ENCODE measurements at regions not wholly inside any gene's neighbourhood (a gene's known extent, or its start where the extent isn't known, plus 50 kb on each side); places are given as distances from the start of the nearest gene placed in this dataset.

GRCh38 chr5:34598177-34598794 is 57.8 kb upstream of the RAI14 start:
- Histone ChIP-seq H3K4me1 (ENCODE audit: control insufficient read depth in 3 of 3, insufficient read depth in 2 of 3, low read depth in 1 of 3, low read length in 2 of 3) (peaks cover 3 to 23% (median 3%) of the 10 kb centered on the region in 3 donors), H3K27ac (ENCODE audit: low read depth in 1 of 3, low read length in 2 of 3) (peak overlapping the region; percentile 18 to 80 (median 65)), H3K9me3 (ENCODE audit: control insufficient read depth in 2 of 2, insufficient read depth in 1 of 2, low read depth in 1 of 2, low read length in 1 of 2) (no peaks in the 10 kb centered on the region), H3K36me3 (ENCODE audit: control insufficient read depth in 3 of 3, insufficient read depth in 2 of 3, low read depth in 1 of 3, low read length in 3 of 3) (no peaks in the 10 kb centered on the region), H3K4me3 (ENCODE audit: low read depth in 1 of 3, low read length in 3 of 3) (no peak overlapping the region), H3K27me3 (ENCODE audit: control insufficient read depth in 3 of 3, insufficient read depth in 3 of 3, low read length in 3 of 3) (no peaks in the 10 kb centered on the region)
- 62 to 82% (median 70%) methylated on average over 5 of the region's 5 CpGs for WGBS, 3 donors
- FAIRE-seq = no peak
- DNase-seq = peak; percentile 21 to 55

- Histone ChIP-seq H3K36me3 (ENCODE audit: control insufficient read depth in 3 of 3, insufficient read depth in 2 of 3, low read depth in 1 of 3, low read length in 3 of 3) (no peaks in the 10 kb centered on the region), H3K4me1 (ENCODE audit: control insufficient read depth in 3 of 3, insufficient read depth in 2 of 3, low read depth in 1 of 3, low read length in 2 of 3) (peaks cover 3 to 23% (median 3%) of the 10 kb centered on the region in 3 donors), H3K27ac (ENCODE audit: low read depth in 1 of 3, low read length in 2 of 3) (peak overlapping the region in 2 of 3 donors; percentile 44 to 80), H3K9me3 (ENCODE audit: control insufficient read depth in 2 of 2, insufficient read depth in 1 of 2, low read depth in 1 of 2, low read length in 1 of 2) (no peaks in the 10 kb centered on the region), H3K27me3 (ENCODE audit: control insufficient read depth in 3 of 3, insufficient read depth in 3 of 3, low read length in 3 of 3) (no peaks in the 10 kb centered on the region), H3K4me3 (ENCODE audit: low read depth in 1 of 3, low read length in 3 of 3) (no peak overlapping the region)
- FAIRE-seq (no peak), DNase-seq (peak; percentile 82 to 97)
- 17 to 53% (median 41%) methylated on average over 4 of the region's 4 CpGs for WGBS, 3 donors
These were observed 56.5 kb upstream of the RAI14 start for GRCh38 chr5:34599471-34600117.

GRCh38 chr5:34600118-34600493 is 56.0 kb upstream of the RAI14 start:
- H3K4me1 ChIP-seq (ENCODE audit: control insufficient read depth in 3 of 3, insufficient read depth in 2 of 3, low read depth in 1 of 3, low read length in 2 of 3) = peaks cover 3 to 23% (median 3%) of the 10 kb centered on the region in 3 donors
- no peaks in the 10 kb centered on the region for H3K9me3 ChIP-seq (ENCODE audit: control insufficient read depth in 2 of 2, insufficient read depth in 1 of 2, low read depth in 1 of 2, low read length in 1 of 2)
- DNase-seq (no peak), FAIRE-seq (no peak)
- 88 to 95% (median 95%) methylated on average over 4 of the region's 4 CpGs for WGBS, 3 donors
- no peak overlapping the region for H3K4me3 ChIP-seq (ENCODE audit: low read depth in 1 of 3, low read length in 3 of 3)
- no peaks in the 10 kb centered on the region for H3K36me3 ChIP-seq (ENCODE audit: control insufficient read depth in 3 of 3, insufficient read depth in 2 of 3, low read depth in 1 of 3, low read length in 3 of 3)
- H3K27me3 ChIP-seq (ENCODE audit: control insufficient read depth in 3 of 3, insufficient read depth in 3 of 3, low read length in 3 of 3) = no peaks in the 10 kb centered on the region
- peak overlapping the region in 1 of 3 donors; percentile 73 for H3K27ac ChIP-seq (ENCODE audit: low read depth in 1 of 3, low read length in 2 of 3)

GRCh38 chr5:34603378-34603777 is 52.8 kb upstream of the RAI14 start:
- no peak overlapping the region for H3K27ac ChIP-seq (ENCODE audit: low read depth in 1 of 3, low read length in 2 of 3)
- no peaks in the 10 kb centered on the region for H3K36me3 ChIP-seq (ENCODE audit: control insufficient read depth in 3 of 3, insufficient read depth in 2 of 3, low read depth in 1 of 3, low read length in 3 of 3)
- no peak overlapping the region for H3K4me3 ChIP-seq (ENCODE audit: low read depth in 1 of 3, low read length in 3 of 3)
- 91 to 92% (median 91%) methylated on average over 2 of the region's 2 CpGs for WGBS, 3 donors
- DNase-seq (no peak), FAIRE-seq (no peak)
- no peaks in the 10 kb centered on the region for H3K27me3 ChIP-seq (ENCODE audit: control insufficient read depth in 3 of 3, insufficient read depth in 3 of 3, low read length in 3 of 3)
- H3K9me3 ChIP-seq (ENCODE audit: control insufficient read depth in 2 of 2, insufficient read depth in 1 of 2, low read depth in 1 of 2, low read length in 1 of 2) = no peaks in the 10 kb centered on the region
- H3K4me1 ChIP-seq (ENCODE audit: control insufficient read depth in 3 of 3, insufficient read depth in 2 of 3, low read depth in 1 of 3, low read length in 2 of 3) = peaks cover 3 to 21% (median 5%) of the 10 kb centered on the region in 3 donors

GRCh38 chr5:34604119-34604675 is 51.9 kb upstream of the RAI14 start:
- Histone ChIP-seq H3K4me1 (ENCODE audit: control insufficient read depth in 3 of 3, insufficient read depth in 2 of 3, low read depth in 1 of 3, low read length in 2 of 3) (peaks cover 0 to 17% (median 3%) of the 10 kb centered on the region in 3 donors), H3K36me3 (ENCODE audit: control insufficient read depth in 3 of 3, insufficient read depth in 2 of 3, low read depth in 1 of 3, low read length in 3 of 3) (no peaks in the 10 kb centered on the region), H3K27me3 (ENCODE audit: control insufficient read depth in 3 of 3, insufficient read depth in 3 of 3, low read length in 3 of 3) (no peaks in the 10 kb centered on the region), H3K4me3 (ENCODE audit: low read depth in 1 of 3, low read length in 3 of 3) (no peak overlapping the region), H3K9me3 (ENCODE audit: control insufficient read depth in 2 of 2, insufficient read depth in 1 of 2, low read depth in 1 of 2, low read length in 1 of 2) (no peaks in the 10 kb centered on the region), H3K27ac (ENCODE audit: low read depth in 1 of 3, low read length in 2 of 3) (no peak overlapping the region)
- WGBS, 3 donors = 57 to 65% (median 63%) methylated on average over 1 of the region's 1 CpG
- FAIRE-seq (no peak), DNase-seq (no peak)

- DNase-seq = no peak
- Histone ChIP-seq H3K9me3 (ENCODE audit: control insufficient read depth in 2 of 2, insufficient read depth in 1 of 2, low read depth in 1 of 2, low read length in 1 of 2) (no peaks in the 10 kb centered on the region), H3K4me3 (ENCODE audit: low read depth in 1 of 3, low read length in 3 of 3) (no peak overlapping the region), H3K4me1 (ENCODE audit: control insufficient read depth in 3 of 3, insufficient read depth in 2 of 3, low read depth in 1 of 3, low read length in 2 of 3) (peaks cover 0 to 10% (median 3%) of the 10 kb centered on the region in 3 donors), H3K27ac (ENCODE audit: low read depth in 1 of 3, low read length in 2 of 3) (no peak overlapping the region), H3K27me3 (ENCODE audit: control insufficient read depth in 3 of 3, insufficient read depth in 3 of 3, low read length in 3 of 3) (no peaks in the 10 kb centered on the region), H3K36me3 (ENCODE audit: control insufficient read depth in 3 of 3, insufficient read depth in 2 of 3, low read depth in 1 of 3, low read length in 3 of 3) (no peaks in the 10 kb centered on the region)
- 78 to 87% (median 85%) methylated on average over 4 of the region's 4 CpGs for WGBS, 3 donors
- FAIRE-seq = no peak
These were observed 50.0 kb upstream of the RAI14 start for GRCh38 chr5:34606101-34606500.

All from small intestine (tissue), 7 donors.